Natural killer cell treated with Interleukin-12 subunit alpha and Interleukin-12 subunit beta and Interleukin-15 and Interleukin-18, amount 100 ng/mL, for 72 hours (primary cell): ENCODE measurements at regions not wholly inside any gene's neighbourhood (a gene's known extent, or its start where the extent isn't known, plus 50 kb on each side); places are given as distances from the start of the nearest gene placed in this dataset.

ENCODE experiments used
- ATAC-seq, 2 donors: fragments of 150-1000 bp; cut with Tn5 transposase in 1 of 2; sonication (Bioruptor Pico), chemical (Tn5 transposase) in 1 of 2; 2 replicates each; pipeline ENCODE4 v1.10.0; 2021
- DNase-seq: peaks from one replicate; pipeline ENCODE4 v3.0.0; 2022; ENCODE audit warnings: low spot score
- H3K27ac Mint-ChIP-seq, 2 donors: 1 replicate in 1 of 2; 2 replicates in 1 of 2; pipeline ENCODE4 v1.8.0; 2022; ENCODE audit warnings: mixed read lengths in 2 of 2, mild to moderate bottlenecking in 1 of 2, moderate library complexity in 1 of 2
- H3K27me3 Mint-ChIP-seq, 2 donors: 1 replicate in 1 of 2; 2 replicates in 1 of 2; pipeline ENCODE4 v1.8.0; 2022; ENCODE audit warnings: mixed read lengths in 2 of 2
- H3K36me3 Mint-ChIP-seq: one replicate; pipeline ENCODE4 v1.8.0; 2022; ENCODE audit warnings: mixed read lengths
- H3K4me1 Mint-ChIP-seq, 2 donors: 1 replicate in 1 of 2; 2 replicates in 1 of 2; pipeline ENCODE4 v1.8.0; 2022; ENCODE audit warnings: low read depth in 2 of 2, mixed read lengths in 2 of 2, mild to moderate bottlenecking in 1 of 2
- H3K4me3 Mint-ChIP-seq: one replicate; pipeline ENCODE4 v1.8.0; 2022; ENCODE audit warnings: mixed read lengths
- H3K9me3 Mint-ChIP-seq: 2 replicates; pipeline ENCODE4 v1.8.0; 2022; ENCODE audit warnings: mixed read lengths

DNA sequence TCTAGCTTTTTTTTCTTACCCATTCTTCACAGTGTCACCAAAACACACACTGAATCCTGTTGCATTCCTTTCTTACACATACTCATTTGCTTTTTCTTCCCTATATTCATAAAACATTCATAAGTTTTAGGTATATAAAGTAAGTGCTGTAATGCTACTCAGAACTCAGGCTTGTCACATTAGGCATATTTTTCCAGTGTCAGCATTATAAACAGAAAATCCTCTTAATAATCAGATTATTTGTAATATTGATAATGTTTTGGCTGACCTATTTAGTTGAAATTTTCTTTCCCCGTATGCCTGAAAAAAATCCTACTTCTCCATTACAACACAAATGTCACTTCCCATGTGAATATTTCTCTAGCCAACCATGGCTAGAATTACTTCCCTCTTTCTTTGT lies 743.0 kb upstream of the NUDT12 start:
- no peaks in the 10 kb centered on the region for H3K36me3 Mint-ChIP-seq
- no peak for DNase-seq
- no peak overlapping the region for H3K4me3 Mint-ChIP-seq
- peaks cover 7% of the 10 kb centered on the region for H3K9me3 Mint-ChIP-seq
- ATAC-seq: no peak
- no peak overlapping the region for H3K27ac Mint-ChIP-seq
- H3K27me3 Mint-ChIP-seq: no peaks in the 10 kb centered on the region
- no peaks in the 10 kb centered on the region for H3K4me1 Mint-ChIP-seq

DNA sequence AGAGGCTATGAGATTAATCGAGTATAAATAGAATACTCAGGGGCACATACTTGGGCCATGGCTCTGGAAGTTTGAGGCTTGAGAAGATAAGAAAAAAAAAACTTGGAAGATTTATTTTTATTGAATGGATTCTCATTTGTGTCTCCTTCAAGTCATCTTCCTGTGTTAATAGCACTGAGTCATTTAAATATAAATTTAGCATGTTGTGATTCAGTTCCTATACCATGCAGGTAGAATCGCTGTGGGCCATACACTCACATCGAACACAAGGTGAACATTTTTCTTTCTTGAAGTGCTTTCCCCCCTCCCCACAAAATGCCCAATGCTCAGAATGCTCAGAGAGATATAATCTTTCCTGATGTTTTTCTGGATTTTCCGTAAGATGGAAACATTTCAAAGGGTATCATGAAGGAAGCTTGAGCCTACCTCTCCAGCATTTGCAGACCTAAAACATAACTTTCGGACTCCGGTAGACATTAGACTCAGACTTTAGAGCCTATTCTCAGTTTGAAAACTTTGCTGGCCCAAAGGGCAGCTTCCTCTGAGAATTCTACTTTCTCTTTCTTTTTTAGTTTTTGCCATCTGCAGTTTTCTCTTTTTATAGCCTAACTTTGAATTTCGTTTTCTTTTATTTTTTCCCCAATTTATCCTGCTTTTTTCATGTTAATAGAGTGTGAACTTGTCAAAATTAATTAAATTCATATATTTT lies 737.6 kb upstream of the NUDT12 start:
- peaks cover 16% of the 10 kb centered on the region for H3K9me3 Mint-ChIP-seq
- no peaks in the 10 kb centered on the region for H3K27me3 Mint-ChIP-seq
- no peaks in the 10 kb centered on the region for H3K36me3 Mint-ChIP-seq
- no peak overlapping the region for H3K27ac Mint-ChIP-seq
- H3K4me3 Mint-ChIP-seq: no peak overlapping the region
- no peaks in the 10 kb centered on the region for H3K4me1 Mint-ChIP-seq
- no peak for ATAC-seq
- DNase-seq: no peak

DNA sequence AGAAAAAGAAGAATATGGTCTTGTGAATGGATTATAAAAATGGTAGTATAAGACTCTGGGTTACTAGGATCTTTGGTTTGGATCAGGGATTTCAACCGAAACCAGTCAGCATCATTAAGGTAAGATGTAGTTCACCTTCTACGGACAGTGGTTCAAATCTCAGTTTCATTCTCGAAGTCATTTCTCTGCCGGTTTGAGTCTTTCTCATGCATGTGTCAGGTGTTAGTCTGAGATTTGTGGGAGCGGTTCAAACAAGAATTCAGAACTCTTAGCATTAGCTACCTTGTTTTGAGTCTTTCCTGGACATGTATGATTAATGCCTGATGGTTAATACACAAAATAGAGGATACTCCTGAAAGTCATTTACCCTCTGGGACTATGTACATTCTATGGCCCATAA lies 735.9 kb upstream of the NUDT12 start:
- no peak for ATAC-seq

DNA sequence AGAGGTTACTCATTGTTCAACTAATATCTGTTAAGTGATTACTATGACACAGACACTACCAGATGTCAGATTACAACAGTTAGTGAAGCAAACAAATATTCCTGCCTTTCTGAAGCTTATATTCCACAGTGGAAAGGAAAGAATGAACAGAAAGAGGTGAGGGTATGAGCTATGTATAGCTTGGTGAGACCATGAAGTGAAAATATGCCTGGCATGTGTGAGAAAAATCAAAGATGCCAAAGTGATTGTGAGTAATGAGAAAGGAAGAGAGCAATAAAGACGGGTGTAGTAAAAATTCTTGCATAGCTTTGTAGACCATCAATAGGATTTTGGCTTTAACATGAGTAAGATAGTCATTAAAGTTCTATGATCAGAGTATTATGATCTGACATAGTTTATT lies 734.5 kb upstream of the NUDT12 start:
- no peak overlapping the region for H3K4me3 Mint-ChIP-seq

More for the DNA sequence above, 735.9 kb upstream of the NUDT12 start:
- Mint-ChIP-seq H3K4me1 (no peaks in the 10 kb centered on the region), H3K9me3 (peaks cover 19% of the 10 kb centered on the region), H3K4me3 (no peak overlapping the region), H3K27me3 (no peaks in the 10 kb centered on the region), H3K36me3 (no peaks in the 10 kb centered on the region), H3K27ac (no peak overlapping the region)
- DNase-seq: no peak

DNA sequence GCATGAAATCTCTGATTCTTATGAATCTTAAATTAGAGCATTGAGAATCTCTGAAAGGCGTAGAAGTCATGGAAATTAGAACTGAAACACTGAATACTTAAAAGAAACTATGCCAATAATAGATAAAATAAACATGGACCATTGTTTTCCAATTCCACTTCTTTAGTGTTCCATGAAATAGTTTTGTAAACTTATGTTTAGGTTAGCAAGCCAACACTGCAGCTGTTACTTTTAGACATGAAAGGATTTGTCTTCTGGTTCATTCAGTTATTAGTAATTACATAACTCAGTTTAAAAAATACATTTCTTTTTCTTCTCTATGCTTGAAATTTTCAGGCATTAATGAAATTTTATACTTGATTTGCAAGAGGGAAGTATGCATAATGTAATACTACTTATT lies 733.4 kb upstream of the NUDT12 start:
- DNase-seq (no peak), ATAC-seq (no peak)
- no peak overlapping the region for H3K4me3 Mint-ChIP-seq
- no peak overlapping the region for H3K27ac Mint-ChIP-seq
- no peaks in the 10 kb centered on the region for H3K27me3 Mint-ChIP-seq
- H3K9me3 Mint-ChIP-seq: peaks cover 30% of the 10 kb centered on the region
- peaks cover 5% of the 10 kb centered on the region for H3K36me3 Mint-ChIP-seq
- no peaks in the 10 kb centered on the region for H3K4me1 Mint-ChIP-seq

More for the DNA sequence above, 734.5 kb upstream of the NUDT12 start:
- H3K9me3 Mint-ChIP-seq: peaks cover 26% of the 10 kb centered on the region
- DNase-seq (no peak), ATAC-seq (no peak)
- no peak overlapping the region for H3K27ac Mint-ChIP-seq
- H3K36me3 Mint-ChIP-seq: peaks cover under 1% of the 10 kb centered on the region
- H3K27me3 Mint-ChIP-seq: no peaks in the 10 kb centered on the region
- H3K4me1 Mint-ChIP-seq: no peaks in the 10 kb centered on the region

DNA sequence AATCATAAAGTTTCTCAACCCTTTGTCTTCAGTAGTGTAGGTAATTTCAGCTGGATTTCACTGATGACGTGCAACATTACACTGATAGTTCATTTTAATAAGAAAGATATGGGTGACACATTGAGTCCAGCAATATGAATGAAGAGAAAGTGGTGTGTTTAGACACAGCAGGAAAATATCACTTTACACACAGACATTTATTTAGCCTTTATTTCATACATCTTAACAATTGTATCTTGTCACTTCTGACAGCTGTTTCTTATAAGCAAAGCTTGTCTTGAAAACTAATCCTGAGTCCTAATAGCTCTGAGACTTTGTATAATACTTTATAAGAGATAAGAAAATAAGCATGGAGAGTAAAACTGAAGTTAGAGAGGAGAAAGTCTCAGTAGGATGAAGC lies 720.5 kb upstream of the NUDT12 start:
- Mint-ChIP-seq H3K9me3 (peaks cover 7% of the 10 kb centered on the region), H3K4me1 (no peaks in the 10 kb centered on the region), H3K27me3 (no peaks in the 10 kb centered on the region), H3K4me3 (no peak overlapping the region), H3K27ac (no peak overlapping the region), H3K36me3 (no peaks in the 10 kb centered on the region)
- no peak for DNase-seq
- ATAC-seq: no peak

- Mint-ChIP-seq H3K27me3 (no peaks in the 10 kb centered on the region), H3K4me1 (no peaks in the 10 kb centered on the region), H3K36me3 (no peaks in the 10 kb centered on the region), H3K27ac (no peak overlapping the region), H3K4me3 (no peak overlapping the region), H3K9me3 (peaks cover 18% of the 10 kb centered on the region)
- DNase-seq (no peak), ATAC-seq (no peak)
These were observed 711.1 kb upstream of the NUDT12 start for GRCh38 chr5:104273725-104274124.

GRCh38 chr5:104267320-104268015 lies 704.9 kb upstream of the NUDT12 start:
- ATAC-seq: no peak
- no peak overlapping the region for H3K27ac Mint-ChIP-seq
- no peaks in the 10 kb centered on the region for H3K36me3 Mint-ChIP-seq
- H3K4me3 Mint-ChIP-seq: no peak overlapping the region
- H3K4me1 Mint-ChIP-seq: no peaks in the 10 kb centered on the region
- peaks cover 16% of the 10 kb centered on the region for H3K9me3 Mint-ChIP-seq
- no peaks in the 10 kb centered on the region for H3K27me3 Mint-ChIP-seq
- DNase-seq: no peak

- no peaks in the 10 kb centered on the region for H3K27me3 Mint-ChIP-seq
- H3K9me3 Mint-ChIP-seq: peaks cover 16% of the 10 kb centered on the region
- H3K4me3 Mint-ChIP-seq: no peak overlapping the region
- H3K27ac Mint-ChIP-seq: no peak overlapping the region
- no peaks in the 10 kb centered on the region for H3K36me3 Mint-ChIP-seq
- ATAC-seq (no peak), DNase-seq (no peak)
- H3K4me1 Mint-ChIP-seq: no peaks in the 10 kb centered on the region
These were observed 703.6 kb upstream of the NUDT12 start for GRCh38 chr5:104266161-104266560.

DNA sequence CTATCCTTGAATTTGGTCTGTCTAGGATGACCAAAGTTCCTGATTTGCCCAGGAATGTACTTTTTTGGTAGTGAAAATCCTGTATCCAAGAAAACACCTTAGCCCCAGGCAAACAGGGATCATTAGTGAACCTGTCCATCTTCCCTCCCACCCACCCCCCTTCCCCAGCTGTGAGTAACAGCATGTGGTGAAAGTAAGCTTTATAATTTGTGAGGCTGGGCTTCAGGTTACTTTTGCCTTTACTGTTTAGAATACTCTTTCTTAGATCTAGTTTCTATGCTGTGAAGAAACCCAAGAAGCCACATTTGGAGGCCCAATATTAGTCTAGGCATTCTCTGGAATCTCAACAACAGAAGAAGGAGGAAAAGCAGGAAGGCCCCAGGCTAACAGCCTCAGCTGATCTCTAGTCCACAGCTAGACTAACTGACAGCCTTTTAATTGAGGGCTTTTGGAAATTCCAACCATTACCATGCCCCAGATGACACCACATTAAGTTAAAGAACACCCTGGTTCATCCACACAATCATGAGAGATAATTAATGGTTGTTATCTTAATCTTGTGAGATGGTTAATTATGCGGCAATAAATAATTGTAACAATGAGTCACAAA lies 703.0 kb upstream of the NUDT12 start:
- no peak for DNase-seq
- H3K27ac Mint-ChIP-seq: no peak overlapping the region
- ATAC-seq: no peak
- no peaks in the 10 kb centered on the region for H3K36me3 Mint-ChIP-seq
- H3K4me1 Mint-ChIP-seq: no peaks in the 10 kb centered on the region
- peaks cover 15% of the 10 kb centered on the region for H3K9me3 Mint-ChIP-seq
- no peaks in the 10 kb centered on the region for H3K27me3 Mint-ChIP-seq
- no peak overlapping the region for H3K4me3 Mint-ChIP-seq

DNA sequence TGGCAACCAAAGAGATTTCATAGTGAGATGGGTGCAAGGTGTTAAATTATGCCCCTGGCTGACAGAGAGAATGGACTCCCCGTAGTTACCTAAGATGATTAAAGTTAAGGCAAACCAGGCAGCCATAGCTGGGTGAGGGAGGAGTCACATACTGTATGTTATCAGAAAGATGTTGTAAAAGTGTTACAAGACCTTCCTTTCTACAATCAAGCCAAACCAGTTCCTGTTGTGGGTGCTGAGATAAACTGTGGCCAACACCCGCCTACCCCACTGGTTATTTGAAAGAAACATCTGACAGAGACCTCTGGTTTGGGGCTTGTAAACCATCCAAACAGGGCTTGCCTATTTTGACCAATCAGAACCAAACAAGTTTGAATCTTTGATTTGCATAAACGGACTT lies 684.7 kb upstream of the NUDT12 start:
- peaks cover 9% of the 10 kb centered on the region for H3K9me3 Mint-ChIP-seq
- H3K36me3 Mint-ChIP-seq: no peaks in the 10 kb centered on the region
- no peaks in the 10 kb centered on the region for H3K4me1 Mint-ChIP-seq
- H3K4me3 Mint-ChIP-seq: no peak overlapping the region
- ATAC-seq: no peak
- DNase-seq: no peak
- H3K27ac Mint-ChIP-seq: no peak overlapping the region
- no peaks in the 10 kb centered on the region for H3K27me3 Mint-ChIP-seq

- H3K4me3 Mint-ChIP-seq: no peak overlapping the region
- no peaks in the 10 kb centered on the region for H3K27me3 Mint-ChIP-seq
- DNase-seq (no peak), ATAC-seq (no peak)
- no peak overlapping the region for H3K27ac Mint-ChIP-seq
- H3K9me3 Mint-ChIP-seq: peaks cover 3% of the 10 kb centered on the region
- H3K36me3 Mint-ChIP-seq: no peaks in the 10 kb centered on the region
- no peaks in the 10 kb centered on the region for H3K4me1 Mint-ChIP-seq
These were observed 678.5 kb upstream of the NUDT12 start for GRCh38 chr5:104241046-104241445.

GRCh38 chr5:104237586-104237985 lies 675.0 kb upstream of the NUDT12 start:
- no peak overlapping the region for H3K4me3 Mint-ChIP-seq

More at GRCh38 chr5:104237586-104237985, 675.0 kb upstream of the NUDT12 start:
- no peaks in the 10 kb centered on the region for H3K4me1 Mint-ChIP-seq
- no peak for ATAC-seq
- no peak for DNase-seq
- H3K36me3 Mint-ChIP-seq: no peaks in the 10 kb centered on the region
- H3K27ac Mint-ChIP-seq: no peak overlapping the region
- H3K27me3 Mint-ChIP-seq: no peaks in the 10 kb centered on the region
- no peaks in the 10 kb centered on the region for H3K9me3 Mint-ChIP-seq
